Esophagus squamous epithelium (tissue), 4 donors: ENCODE measurements at regions not wholly inside any gene's neighbourhood (a gene's known extent, or its start where the extent isn't known, plus 50 kb on each side); places are given as distances from the start of the nearest gene placed in this dataset.

ENCODE experiments used
- POLR2A ChIP-seq, 4 donors: fragments of 450-650 bp; IDR thresholded peaks; one replicate each; pipeline ENCODE4 v1.6.1; 2017; ENCODE audit warnings: antibody characterized with exemption in 4 of 4, mild to moderate bottlenecking in 4 of 4, moderate library complexity in 3 of 4
- TF ChIP-seq, protein P1 (sequence below), 6 experiments: fragments of 450-650 bp in 4 of 6; fragments of 200-600 bp in 2 of 6; sonication (generic) in 2 of 6; IDR thresholded peaks; one replicate each; pipeline ENCODE4 v1.5.1; 2016 to 2019; ENCODE audit warnings: antibody characterized with exemption in 6 of 6, mild to moderate bottlenecking in 4 of 6, moderate library complexity in 4 of 6

DNA sequence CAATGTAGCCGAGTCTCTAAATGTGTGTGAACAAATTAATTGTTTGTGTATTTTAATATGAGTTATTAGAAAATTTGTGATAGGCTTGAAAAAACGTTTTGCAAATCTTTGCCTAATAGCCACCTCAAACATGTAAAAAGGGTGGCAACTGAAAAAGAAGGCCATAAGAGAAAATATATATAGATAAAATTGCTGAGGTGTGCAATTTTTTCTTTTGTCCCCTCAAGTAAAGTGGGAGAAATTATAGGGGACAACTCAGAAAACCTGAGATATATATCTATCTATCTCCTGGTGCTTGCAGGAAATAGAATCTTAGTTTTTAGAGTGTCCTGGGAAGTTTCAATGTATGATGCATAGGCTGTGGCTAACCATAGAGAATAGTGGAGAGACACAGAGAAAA is 201.4 kb upstream of the LRP1B start:
- no peak for TF ChIP-seq POLR2A (IDR thresholded peaks at IDR 0.05)
- TF ChIP-seq, protein P1, sequence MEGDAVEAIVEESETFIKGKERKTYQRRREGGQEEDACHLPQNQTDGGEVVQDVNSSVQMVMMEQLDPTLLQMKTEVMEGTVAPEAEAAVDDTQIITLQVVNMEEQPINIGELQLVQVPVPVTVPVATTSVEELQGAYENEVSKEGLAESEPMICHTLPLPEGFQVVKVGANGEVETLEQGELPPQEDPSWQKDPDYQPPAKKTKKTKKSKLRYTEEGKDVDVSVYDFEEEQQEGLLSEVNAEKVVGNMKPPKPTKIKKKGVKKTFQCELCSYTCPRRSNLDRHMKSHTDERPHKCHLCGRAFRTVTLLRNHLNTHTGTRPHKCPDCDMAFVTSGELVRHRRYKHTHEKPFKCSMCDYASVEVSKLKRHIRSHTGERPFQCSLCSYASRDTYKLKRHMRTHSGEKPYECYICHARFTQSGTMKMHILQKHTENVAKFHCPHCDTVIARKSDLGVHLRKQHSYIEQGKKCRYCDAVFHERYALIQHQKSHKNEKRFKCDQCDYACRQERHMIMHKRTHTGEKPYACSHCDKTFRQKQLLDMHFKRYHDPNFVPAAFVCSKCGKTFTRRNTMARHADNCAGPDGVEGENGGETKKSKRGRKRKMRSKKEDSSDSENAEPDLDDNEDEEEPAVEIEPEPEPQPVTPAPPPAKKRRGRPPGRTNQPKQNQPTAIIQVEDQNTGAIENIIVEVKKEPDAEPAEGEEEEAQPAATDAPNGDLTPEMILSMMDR (IDR thresholded peaks at IDR 0.05) = no peak
